ENCODE measurements at regions not wholly inside any gene's neighbourhood (a gene's known extent, or its start where the extent isn't known, plus 50 kb on each side); places are given as distances from the start of the nearest gene placed in this dataset.
"Not testable (repeated sequence)": the region's sequence is repeated elsewhere in the genome, so short reads cannot be mapped to it uniquely, and the experiment has no call there.

DNA sequence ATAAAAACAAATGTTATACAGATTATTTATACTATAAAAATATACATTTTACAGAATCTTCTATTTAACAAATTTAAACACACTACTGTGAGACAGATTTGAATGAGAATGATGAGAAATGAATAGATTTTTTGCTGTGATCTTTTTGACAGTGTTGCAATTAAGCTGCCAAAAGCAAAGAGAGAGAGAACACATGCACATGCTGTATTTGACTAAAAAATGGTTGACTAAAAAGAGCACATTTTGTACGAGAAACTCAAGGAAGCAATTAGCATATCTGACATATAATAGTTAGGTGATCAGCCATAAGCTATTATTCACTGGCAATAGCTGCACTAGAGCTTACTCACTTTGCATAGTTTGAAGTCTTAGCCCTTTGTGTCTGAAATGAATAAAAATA, 115.8 kb downstream of the SYT10 start:
- DNase-seq = no peak

DNA sequence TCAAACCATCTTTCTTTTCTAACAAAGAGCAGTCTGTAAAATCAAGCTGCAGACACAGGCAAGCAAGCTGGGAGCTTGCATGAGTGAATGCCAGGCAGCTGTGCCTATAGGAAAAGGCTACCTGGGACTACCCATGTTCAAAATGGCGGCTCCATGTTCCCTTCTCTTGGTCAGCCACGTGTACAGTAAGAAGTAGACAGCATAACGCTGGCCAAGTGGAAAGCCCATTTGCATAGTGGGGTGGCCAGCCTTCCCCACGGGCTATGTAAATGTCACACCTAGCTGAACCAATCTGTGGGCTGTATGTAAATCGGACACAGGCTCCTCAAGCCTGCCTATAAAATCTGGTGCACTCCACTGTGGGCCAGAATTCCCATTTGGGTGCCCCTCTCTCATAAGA, 117.1 kb downstream of the SYT10 start:
- no peak for DNase-seq

DNA sequence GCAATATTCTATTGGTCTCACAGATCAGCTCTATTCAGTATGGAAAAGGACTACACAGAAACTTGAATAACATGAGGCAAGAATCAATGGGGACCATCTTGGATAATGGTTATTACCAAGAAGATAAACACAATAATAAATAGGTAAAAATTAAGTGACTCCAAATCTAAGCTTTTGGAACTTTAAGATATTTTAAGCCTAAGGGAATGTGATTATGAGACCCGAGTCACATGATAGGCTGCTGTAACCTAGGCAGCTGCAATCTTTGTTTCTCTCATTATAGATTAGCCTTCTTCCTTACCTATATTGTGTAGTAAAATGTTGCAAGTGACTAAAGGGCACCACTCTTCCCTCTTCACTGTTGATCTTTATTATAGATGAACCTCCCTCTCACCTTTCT, 121.9 kb downstream of the SYT10 start:
- no peak for DNase-seq

DNA sequence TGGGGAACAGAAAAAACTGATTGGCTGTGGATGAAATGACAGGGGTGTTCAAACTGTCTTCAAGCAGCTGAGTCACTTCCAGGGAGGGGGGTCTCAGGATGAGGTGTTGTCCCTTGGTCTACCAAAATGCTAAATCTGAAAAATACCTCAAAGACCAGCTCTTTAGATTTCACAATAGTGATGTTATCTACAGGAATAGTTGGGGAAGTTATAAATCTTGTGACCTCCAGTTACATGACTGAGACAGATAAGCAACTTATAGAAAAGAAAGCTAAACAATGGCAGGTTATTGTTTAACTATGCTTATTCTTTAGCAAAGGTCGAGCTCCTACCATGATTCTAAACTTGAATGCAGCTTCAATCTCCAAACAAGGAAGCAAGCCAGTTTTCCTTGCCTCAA, 125.4 kb downstream of the SYT10 start:
- DNase-seq = no peak

DNA sequence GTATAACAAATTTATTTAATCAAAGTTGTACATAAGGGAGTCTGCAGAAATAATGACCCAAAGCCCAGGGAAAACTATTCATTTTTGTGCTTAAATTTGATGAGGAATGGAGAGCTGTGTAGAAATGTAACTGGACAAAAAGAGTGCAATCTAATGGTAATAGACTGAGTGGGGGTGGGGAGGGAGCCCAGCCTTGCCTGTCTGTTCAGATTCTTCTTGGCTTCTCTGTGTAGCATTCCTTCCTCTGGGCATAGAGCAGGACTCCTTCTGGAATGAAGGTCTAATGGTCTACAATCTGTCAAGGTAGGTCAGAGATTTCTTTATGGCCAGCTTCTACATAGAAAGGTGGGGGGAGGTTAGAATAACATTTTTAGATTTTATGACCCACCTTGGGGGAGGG, 126.1 kb downstream of the SYT10 start:
- DNase-seq = no peak

DNA sequence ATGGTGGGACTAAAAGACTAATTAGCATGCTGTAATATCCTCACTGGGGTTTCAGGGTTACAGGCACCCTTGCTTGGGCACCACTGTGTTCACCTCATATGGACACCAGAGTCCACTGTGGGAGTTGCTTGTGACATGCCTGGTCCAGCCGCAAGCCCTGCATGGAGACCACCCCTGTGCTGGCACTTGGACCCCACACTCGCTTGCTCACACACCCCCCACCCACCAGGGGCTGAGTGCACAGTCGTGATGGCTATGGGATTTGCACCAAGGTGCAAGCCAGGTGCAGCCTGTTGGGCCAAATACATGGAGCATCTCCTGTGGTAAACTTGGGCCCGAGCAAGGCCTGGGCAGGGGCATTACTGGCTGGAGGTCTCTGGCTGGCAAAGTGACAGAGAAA, 129.1 kb downstream of the SYT10 start:
- DNase-seq = no peak

DNA sequence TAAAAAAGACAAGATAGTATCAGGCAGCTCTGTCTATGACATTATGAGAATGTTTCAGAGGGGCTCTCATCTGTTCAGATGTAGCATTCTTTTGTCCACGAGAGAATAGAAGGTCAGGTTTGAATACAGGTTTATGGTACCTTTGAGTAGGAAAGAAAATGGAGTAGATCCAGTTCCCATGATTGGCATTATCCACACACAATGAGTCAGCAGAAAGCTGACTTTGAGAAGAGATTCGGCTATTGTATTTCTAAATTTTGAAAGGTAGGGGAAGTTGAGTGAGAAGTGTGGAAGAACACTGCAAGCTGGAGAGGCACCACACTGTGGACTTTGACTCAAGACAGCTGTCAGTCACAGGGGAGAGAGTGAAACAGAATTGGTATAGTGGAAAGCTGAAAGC, 135.4 kb downstream of the SYT10 start:
- no peak for DNase-seq

DNA sequence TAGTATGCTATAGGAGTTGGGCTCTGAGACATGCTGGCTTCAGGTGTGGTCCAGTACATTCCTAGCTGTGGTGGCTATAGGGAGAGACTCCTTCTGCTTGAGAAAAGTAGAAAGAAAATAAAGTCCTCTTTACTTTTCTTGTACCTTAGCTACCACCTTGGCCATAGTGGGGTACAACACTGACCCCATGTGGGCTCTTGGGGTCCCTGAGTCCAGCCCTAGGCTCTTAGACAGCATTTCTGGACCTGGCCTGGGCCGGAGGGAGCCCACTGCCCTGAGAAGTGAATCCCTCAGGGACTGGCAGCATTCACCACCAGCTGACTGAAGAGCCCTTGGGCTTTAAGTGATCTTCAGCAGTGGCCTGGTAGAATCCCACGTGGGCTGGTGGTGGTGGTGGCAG, 143.1 kb downstream of the SYT10 start:
- DNase-seq = no peak

DNA sequence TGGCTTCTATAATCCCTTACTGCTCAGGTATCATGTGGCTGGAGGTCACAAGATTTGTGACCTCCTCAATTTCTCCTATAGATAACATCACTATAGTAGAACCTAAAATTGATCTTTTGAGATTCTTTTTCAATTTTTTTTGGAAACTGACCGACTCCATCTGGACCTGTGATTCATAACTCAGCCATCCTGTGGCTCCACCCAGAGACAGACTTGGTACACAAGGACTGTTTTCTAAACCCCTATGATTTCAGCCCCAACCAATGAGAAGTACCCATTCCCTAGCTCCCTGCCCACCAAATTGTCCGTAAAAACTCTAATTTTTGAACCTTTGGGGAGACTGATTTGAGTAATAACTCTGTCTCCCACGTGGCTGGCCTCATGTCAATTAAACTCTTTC, 148.9 kb downstream of the SYT10 start:
- DNase-seq = no peak

DNA sequence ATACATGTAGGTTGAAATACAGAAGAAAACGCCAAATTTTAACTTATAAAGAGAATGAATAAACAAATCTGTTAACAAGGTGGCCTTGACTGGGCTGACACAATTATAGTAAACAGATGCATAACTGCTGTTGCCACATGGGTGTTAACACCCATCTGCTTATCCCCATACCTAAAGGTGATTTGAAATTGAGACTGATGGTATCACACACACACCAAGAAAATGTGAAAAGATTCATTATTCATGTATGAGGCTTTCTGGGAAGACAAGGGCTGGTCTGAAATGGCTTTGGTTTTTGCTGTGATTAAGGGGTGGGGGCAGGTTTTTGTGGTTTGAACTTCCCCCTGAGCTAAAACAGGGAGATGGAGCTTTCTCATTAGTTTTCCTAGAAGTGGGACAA, 156.6 kb downstream of the SYT10 start:
- no peak for DNase-seq

DNA sequence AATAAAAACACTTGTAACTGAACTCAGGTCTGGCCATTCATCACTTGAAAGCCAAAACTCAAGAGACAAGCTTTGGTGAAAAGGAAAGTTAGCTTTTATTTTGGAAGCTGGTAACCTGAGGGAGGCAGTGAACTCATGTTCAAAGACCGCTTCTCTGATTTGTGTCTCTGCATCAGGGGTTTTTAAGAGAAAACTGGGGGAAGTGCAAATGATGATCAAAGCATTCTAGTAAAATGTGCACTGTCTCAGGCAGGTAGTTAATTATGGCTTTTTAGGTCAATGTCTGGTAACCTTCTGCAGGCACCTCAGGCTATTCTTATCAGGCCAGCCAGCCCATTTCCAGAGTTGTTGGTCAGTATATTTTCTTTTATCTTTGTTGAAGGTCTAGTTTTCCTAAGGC, 162.2 kb downstream of the SYT10 start:
- no peak for DNase-seq

DNA sequence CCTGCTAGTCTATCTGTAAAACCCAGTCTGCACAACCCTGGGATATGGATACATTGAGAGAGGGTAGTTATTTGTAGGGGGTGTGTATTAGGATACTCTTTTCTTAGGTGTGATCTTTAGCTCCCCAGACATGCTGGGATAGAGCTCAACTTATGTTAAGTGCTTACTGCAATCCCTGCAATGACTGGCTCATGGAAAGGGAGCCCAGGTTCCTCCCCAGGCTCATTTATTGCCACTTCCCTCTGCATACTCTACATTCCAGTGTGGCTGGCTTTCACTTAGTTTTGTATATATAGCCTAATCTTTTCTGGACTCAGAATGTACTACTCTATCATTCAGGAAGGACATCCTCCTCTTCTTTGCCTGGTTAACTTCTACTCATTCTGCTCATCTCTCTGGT, 172.0 kb downstream of the SYT10 start:
- DNase-seq = no peak

DNA sequence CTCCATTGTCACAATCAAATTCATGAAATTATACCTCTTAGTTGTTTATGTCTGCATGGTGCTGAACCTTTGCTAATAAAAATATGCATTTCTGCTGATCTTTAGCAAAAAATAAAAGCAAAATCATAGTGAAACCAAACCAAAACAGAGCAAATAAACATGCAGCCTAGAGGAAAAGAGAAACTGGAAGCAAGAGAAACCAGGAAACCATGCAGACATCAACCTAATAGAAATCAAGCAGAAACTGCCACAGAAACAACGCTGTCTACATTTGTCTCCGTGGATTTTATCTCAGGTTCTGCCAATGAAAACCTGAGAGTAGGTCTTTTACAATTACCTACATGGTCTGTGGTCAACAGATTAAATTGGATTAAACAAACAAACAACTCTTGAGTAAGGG, 173.7 kb downstream of the SYT10 start:
- DNase-seq = no peak

DNA sequence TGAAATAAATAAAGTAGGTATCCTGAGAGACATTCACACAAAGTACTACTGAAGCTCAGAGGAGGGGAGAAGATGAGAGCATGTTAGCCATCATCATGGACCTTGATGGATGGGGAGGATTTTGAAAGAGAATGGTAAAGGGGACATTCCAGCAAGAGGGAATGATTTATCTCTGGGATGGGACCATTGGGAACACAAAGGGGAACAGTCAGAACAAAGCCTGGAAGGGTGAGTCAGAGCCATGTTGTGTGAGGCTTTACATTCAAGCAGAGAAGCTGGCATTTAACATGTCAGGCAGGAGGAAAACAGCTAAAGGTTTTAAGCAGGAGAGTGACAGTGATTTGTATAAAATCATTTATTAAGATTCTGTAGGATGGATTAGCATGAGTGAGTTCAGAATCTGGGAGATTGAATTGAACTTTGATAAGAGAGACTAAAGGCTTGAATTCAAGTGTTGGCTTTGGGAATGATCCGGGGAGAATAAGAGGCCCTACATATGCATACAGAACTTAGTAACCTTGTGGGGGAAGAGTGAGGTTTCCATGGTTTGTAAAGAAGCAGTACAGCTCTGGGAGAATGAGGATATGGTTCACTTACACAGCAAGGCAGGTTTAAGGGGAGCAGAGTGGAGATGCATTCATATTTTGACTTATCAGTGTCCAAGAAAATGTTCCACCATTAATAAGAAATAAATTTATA, 174.4 kb downstream of the SYT10 start:
- no peak for DNase-seq

DNA sequence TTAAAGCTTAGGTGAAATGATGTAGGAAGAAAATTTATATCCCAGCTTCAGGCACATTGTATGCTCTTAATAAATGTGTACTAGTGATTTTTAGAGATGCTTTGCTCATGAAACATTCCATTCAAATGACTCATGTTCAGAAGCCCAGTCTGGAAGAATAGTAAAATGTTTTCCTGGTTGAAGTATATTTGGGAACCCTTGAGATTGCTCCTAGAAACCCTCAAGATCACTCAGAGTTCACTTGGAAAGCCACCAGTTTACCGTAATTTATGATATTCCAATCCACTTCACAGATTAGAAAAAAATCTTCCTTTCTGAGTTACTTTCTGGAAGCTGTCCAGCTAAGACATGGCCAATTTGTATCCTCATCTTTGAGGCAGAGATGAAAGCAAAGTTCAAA, 186.4 kb downstream of the SYT10 start:
- DNase-seq = no peak

DNA sequence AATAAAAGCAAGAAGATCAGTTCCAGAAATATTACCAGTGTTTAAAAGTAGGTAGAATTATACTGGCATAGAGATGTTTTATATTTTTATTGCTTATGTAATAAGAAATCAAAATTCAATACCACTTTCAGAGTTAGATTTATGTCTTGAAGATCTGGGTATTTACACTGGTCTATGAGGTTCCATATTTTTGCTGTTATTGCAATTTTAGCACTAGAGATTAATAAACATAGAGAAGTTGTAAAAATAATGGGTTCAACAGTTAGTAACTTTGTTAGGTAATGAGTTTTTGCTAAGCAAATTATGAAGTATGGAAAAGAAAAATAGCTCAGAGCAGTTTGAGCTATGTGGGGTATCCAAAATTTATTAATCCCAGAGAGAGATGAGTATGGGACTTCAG, 188.1 kb downstream of the SYT10 start:
- no peak for DNase-seq

DNA sequence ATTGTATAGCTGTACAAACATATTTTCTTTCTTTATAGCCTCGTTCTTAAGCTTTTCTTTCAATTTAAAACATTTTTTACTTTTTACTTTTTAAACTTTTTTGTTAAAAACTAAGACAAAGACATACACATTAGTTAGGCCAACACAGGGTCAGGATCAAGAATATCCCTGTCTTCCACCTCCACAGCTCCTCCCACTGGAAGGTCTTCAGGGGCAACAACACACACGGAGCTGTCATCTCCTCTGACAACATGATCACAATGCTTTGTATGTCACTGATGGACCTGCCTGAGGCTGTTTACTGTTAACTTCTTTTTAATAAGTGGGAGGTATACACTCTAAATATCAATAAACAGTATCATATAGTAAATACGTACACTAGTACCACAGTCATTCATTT, 191.3 kb downstream of the SYT10 start:
- DNase-seq = no peak

DNA sequence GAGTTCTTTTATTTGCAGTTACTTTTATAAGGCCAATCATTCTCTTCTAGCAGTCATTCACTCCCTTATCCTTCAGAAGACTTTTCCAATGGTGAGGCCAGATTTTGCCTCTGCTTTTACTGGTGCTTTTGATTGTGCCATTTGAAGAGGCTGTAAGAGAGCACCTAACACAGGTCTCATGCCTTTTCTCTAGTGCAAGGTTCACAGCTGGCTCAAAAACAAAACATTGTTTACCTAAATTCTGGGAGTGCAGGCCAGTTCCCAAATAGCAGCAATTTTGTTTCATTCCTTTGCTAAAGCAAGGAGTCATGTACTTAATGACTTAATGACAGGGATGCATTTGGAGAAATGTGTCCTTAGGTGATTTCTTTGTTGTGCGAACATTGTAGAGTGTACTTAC, 192.0 kb downstream of the SYT10 start:
- no peak for DNase-seq

DNA sequence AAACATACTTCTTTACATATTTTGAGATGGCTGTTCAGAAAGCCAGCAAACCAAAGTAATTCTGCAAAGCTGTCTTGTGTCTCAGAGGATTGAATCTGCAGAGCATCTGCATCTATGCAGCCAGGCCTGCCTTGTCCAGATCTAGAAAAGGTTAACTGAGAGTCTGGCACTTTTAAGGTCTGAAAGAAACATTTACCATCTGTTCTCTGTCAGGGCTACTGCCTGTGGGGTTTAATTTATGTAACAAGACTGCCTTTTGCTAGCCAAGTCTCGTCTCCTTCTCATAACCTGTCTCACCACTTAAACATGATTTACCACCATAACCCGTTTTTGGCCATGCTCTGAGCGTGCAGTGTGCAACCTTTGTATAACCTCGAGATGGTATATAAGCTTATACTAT, 194.2 kb downstream of the SYT10 start:
- DNase-seq = no peak

DNA sequence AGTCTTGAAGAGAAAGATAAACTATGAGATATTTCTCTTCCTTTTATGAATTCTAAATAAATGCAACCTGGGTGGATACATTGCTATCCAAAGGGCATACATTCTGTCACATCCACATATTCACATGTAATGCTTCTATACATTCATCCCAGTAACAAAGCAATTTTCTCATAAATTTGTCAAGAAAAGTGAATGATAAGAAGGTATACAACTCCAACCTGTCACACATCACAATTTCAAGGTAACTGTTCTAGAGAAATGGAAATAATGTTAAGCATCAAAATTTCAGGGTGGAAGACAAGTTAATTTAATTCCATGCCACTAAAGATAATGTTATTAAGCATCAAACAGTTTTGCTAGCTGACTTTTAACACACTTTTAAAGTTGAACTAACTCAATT, 212.9 kb downstream of the SYT10 start:
- DNase-seq = no peak

DNA sequence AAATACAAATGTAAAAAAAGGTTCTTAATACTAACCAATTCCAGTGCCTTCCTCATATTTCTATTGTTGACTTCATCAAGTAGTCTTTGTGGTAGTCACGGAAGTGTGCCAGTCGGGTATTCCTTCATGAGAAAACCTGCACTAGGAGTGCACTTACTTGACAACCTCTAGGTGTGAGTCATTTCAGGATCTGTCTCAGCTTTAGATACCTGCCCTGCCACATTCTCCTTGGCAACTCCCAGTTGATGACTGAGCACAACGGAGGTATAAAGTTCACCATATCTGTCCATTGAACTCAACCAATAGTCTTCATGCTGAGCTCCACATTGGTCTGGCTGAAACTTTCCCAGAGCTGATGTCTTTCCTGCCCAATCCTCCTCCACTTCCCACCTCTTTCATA, 215.7 kb downstream of the SYT10 start:
- DNase-seq = no peak

DNA sequence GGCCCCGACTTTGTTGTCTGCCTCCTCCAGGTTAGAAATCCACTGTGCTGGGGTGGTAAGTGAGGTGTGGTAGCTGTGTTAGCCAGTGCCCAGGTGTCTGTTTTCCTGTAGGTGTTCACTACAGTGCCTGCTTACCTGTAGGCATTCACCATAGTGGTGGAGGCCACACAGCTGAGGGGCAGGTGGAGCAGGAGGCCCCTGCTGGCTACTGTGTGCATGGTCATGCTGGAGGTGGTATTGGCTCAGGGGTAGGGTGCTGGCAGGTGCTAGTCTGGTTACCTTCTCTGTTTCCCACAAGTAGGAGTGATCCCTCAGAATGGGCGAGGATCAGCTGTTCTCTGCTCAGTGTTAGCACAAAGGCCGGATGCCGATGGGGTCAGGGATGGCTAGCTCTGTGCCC, 217.3 kb downstream of the SYT10 start:
- DNase-seq = no peak

DNA sequence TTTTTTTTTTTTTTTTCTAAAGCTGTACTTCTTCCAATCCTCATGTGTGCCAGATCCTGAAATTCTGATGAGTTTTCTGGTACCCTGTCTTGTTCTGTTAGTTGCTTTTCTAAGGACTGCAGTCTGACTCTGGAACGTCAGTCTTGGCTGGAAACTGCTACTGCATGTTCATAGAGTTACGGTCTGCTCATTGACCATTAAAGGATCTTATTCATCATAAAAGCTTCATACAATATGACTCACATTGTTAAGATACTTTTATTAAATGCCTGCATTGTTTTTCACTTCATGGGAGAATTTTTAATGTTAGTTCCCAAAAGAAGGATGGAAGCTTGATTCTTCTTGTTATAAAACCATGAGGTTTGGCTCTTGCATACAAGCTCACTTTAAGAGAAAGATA, 233.6 kb downstream of the SYT10 start:
- DNase-seq = no peak

DNA sequence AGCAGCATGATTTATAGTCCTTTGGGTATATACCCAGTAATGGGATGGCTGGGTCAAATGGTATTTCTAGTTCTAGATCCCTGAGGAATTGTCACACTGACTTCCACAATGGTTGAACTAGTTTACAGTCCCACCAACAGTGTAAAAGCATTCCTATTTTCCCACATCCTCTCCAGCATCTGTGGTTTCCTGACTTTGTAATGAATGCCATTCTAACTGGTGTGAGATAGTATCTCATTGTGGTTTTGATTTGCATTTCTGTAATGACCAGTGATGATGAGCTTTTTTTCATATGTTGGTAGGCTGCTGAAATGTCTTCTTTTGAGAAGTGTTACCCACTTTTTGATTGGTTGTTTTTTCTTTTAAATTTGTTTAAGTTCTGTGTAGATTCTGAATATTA, 245.2 kb downstream of the SYT10 start:
- not testable (repeated sequence) for DNase-seq

DNA sequence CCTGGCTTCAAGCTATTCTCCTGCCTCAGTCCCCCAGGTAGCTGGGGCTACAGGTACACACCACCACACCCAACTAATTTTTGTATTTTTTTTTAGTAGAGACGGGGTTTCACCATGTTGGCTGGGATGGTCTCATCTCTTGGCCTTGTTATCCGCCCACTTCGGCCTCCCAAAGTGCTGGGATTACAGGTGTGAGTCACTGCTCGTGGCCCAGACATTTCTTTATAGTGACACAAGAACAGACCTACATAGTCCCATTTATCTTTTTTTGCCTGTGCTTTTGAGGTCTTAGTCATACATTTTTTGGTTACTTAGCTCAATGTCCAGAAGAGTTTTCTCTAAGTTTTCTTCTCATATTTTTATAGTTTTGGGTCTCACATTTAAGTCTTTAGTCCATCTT, 247.4 kb downstream of the SYT10 start:
- DNase-seq = no peak

DNA sequence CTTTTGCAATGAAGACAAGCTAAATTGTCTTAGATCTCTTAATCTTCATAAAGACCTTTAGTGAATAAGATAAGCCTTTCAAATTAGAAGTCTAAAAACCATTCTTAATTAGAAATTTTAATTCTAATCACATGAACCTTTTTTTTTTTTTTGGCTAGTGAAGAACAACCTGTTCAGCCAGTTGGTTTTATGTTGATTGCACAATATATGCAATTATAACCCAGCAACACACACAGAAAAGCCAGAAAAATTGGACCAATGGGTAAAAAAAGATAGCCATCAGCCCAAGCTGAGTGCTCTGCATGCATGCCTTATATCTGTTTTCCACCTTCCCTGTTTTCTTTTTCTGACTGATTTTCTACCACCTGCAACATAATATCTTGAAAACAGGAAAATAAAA, 252.2 kb downstream of the SYT10 start:
- DNase-seq = no peak
